KMS-11 (cell line): ENCODE measurements at regions not wholly inside any gene's neighbourhood (a gene's known extent, or its start where the extent isn't known, plus 50 kb on each side); places are given as distances from the start of the nearest gene placed in this dataset.

ENCODE experiments used
- H2AFZ ChIP-seq: fragments of 200-600 bp; sonication (generic); 2 replicates; pipeline ENCODE4 v1.6.1; 2016; ENCODE audit warnings: antibody characterized with exemption, mixed run types, low read depth
- H3K27ac ChIP-seq: fragments of 200-600 bp; sonication (generic); 2 replicates; pipeline ENCODE4 v1.6.1; 2016; ENCODE audit warnings: mild to moderate bottlenecking, mixed run types
- H3K27me3 ChIP-seq: fragments of 200-600 bp; sonication (generic); 2 replicates; pipeline ENCODE4 v1.6.1; 2017; ENCODE audit warnings: mild to moderate bottlenecking, low read depth, mixed run types, moderate library complexity; ENCODE audit not compliant: insufficient read depth
- H3K36me3 ChIP-seq: fragments of 200-600 bp; sonication (generic); 2 replicates; pipeline ENCODE4 v1.6.1; 2017; ENCODE audit warnings: mild to moderate bottlenecking, mixed run types; ENCODE audit not compliant: insufficient read depth
- H3K4me1 ChIP-seq: fragments of 200-600 bp; sonication (generic); 2 replicates; pipeline ENCODE4 v1.6.1; 2016; ENCODE audit warnings: mild to moderate bottlenecking, low read depth, mixed run types; ENCODE audit not compliant: poor library complexity, severe bottlenecking
- H3K4me2 ChIP-seq: fragments of 200-600 bp; sonication (generic); 2 replicates; pipeline ENCODE4 v1.7.0; 2016; ENCODE audit warnings: mild to moderate bottlenecking, mixed run types
- H3K4me3 ChIP-seq: fragments of 200-600 bp; sonication (generic); IDR thresholded peaks from 2 replicates; pipeline ENCODE4 v1.6.1; 2017; ENCODE audit warnings: low read depth, low read length, mixed read lengths; ENCODE audit not compliant: insufficient read depth
- H3K79me2 ChIP-seq: fragments of 200-600 bp; sonication (generic); 2 replicates; pipeline ENCODE4 v1.6.1; 2016; ENCODE audit warnings: low read depth, mixed run types; ENCODE audit not compliant: insufficient read depth
- H3K9ac ChIP-seq: fragments of 200-600 bp; sonication (generic); 2 replicates; pipeline ENCODE4 v1.6.1; 2016; ENCODE audit warnings: mild to moderate bottlenecking, mixed run types
- H4K20me1 ChIP-seq: fragments of 200-600 bp; sonication (generic); 2 replicates; pipeline ENCODE4 v1.6.1; 2016; ENCODE audit warnings: mild to moderate bottlenecking, mixed run types; ENCODE audit not compliant: insufficient read depth
- TF ChIP-seq, protein P1 (sequence below): fragments of 200-600 bp; sonication (generic); conservative IDR thresholded peaks from 2 replicates; pipeline ENCODE4 v1.6.1; 2017; ENCODE audit warnings: low read depth, mild to moderate bottlenecking, antibody characterized with exemption, low read length, moderate library complexity, mixed read lengths

DNA sequence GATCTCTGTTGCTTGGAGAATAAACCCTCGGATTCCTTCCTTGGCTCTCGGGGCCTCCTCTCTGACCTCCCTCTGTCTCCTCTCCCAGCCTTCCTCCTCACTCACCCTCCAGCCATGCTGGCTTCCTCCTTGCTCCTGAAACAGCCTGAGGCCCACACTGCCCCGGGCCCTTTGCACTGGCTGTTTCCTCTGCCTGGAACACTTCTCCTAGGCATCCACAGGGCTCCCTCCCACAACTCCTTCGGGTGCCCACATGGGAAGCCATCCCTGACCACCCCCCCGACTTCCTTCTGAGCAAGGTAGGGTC, 87.7 kb downstream of the CEBPB start:
- no peak overlapping the region for H3K9ac ChIP-seq

DNA sequence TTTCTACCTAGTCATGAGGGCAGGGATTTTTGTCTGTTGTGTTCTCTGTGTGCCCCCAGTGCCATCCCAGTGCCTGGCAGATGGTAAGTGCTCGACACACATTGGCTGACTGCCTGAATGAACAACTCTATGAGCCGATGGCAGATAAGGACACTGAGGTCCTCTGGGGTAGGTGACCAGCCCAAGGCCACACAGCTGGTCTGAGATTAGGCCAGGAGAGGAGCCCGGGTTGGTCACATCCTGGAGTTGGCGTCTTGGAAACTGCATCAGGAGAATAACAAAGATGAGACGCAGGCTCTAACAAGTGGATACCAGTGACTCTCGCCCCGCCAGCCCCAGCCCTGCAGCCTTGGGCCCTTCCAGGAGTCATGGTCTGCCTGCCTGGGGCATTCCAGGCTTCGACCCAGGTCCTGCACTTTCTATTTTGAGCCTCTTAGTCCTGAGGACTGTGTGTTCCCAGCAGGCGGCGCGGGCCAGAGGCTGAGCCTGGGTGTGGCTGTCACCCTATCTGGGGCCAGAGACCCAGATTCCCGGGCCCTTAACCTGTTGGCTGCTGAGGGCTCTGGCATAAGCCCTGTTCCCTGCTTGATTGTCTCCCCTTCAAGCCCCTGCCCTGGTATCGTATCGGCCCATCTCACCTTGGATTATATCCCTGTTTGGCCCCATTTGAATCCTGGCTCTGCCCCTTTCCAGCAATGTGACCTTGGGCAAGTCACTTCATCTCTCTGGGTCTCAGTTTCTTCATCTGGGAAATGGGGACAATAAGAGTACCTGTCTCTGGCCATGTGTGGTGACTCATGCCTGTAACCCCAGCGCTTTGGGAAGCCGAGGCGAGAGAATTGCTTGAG, 88.3 kb downstream of the CEBPB start:
- Histone ChIP-seq H3K4me1 (no peaks in the 10 kb centered on the region), H2AFZ (no peak overlapping the region), H3K27me3 (peaks cover 87% of the 10 kb centered on the region), H4K20me1 (no peaks in the 10 kb centered on the region), H3K36me3 (no peaks in the 10 kb centered on the region), H3K79me2 (no peaks in the 10 kb centered on the region), H3K27ac (no peak overlapping the region), H3K4me2 (no peak overlapping the region), H3K4me3 (no peak overlapping the region), H3K9ac (no peak overlapping the region)
- TF ChIP-seq, protein P1, sequence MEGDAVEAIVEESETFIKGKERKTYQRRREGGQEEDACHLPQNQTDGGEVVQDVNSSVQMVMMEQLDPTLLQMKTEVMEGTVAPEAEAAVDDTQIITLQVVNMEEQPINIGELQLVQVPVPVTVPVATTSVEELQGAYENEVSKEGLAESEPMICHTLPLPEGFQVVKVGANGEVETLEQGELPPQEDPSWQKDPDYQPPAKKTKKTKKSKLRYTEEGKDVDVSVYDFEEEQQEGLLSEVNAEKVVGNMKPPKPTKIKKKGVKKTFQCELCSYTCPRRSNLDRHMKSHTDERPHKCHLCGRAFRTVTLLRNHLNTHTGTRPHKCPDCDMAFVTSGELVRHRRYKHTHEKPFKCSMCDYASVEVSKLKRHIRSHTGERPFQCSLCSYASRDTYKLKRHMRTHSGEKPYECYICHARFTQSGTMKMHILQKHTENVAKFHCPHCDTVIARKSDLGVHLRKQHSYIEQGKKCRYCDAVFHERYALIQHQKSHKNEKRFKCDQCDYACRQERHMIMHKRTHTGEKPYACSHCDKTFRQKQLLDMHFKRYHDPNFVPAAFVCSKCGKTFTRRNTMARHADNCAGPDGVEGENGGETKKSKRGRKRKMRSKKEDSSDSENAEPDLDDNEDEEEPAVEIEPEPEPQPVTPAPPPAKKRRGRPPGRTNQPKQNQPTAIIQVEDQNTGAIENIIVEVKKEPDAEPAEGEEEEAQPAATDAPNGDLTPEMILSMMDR: no peak

More for the DNA sequence above, 87.7 kb downstream of the CEBPB start:
- Histone ChIP-seq H3K79me2 (no peaks in the 10 kb centered on the region), H3K4me1 (no peaks in the 10 kb centered on the region), H3K27ac (no peak overlapping the region), H2AFZ (no peak overlapping the region), H3K36me3 (no peaks in the 10 kb centered on the region), H4K20me1 (no peaks in the 10 kb centered on the region), H3K27me3 (peaks cover 87% of the 10 kb centered on the region), H3K4me3 (no peak overlapping the region), H3K4me2 (no peak overlapping the region)
- TF ChIP-seq, protein P1: no peak

GRCh38 chr20:50279988-50280850, 89.6 kb downstream of the CEBPB start:
- no peak overlapping the region for H3K27ac ChIP-seq
- no peak overlapping the region for H3K4me3 ChIP-seq
- H3K27me3 ChIP-seq: peaks cover 88% of the 10 kb centered on the region
- no peaks in the 10 kb centered on the region for H3K4me1 ChIP-seq
- H3K79me2 ChIP-seq: no peaks in the 10 kb centered on the region
- no peak overlapping the region for H2AFZ ChIP-seq
- H4K20me1 ChIP-seq: no peaks in the 10 kb centered on the region
- TF ChIP-seq, protein P1: no peak
- H3K36me3 ChIP-seq: no peaks in the 10 kb centered on the region
- no peak overlapping the region for H3K9ac ChIP-seq
- no peak overlapping the region for H3K4me2 ChIP-seq

GRCh38 chr20:50280851-50281655, 90.4 kb downstream of the CEBPB start:
- Histone ChIP-seq H2AFZ (no peak overlapping the region), H3K79me2 (no peaks in the 10 kb centered on the region), H3K4me1 (no peaks in the 10 kb centered on the region), H4K20me1 (no peaks in the 10 kb centered on the region), H3K27me3 (peaks cover 88% of the 10 kb centered on the region), H3K27ac (no peak overlapping the region), H3K4me3 (no peak overlapping the region), H3K36me3 (no peaks in the 10 kb centered on the region), H3K4me2 (no peak overlapping the region), H3K9ac (no peak overlapping the region)
- TF ChIP-seq, protein P1: no peak
